Neural cell (in vitro differentiated cells): ENCODE measurements at regions not wholly inside any gene's neighbourhood (a gene's known extent, or its start where the extent isn't known, plus 50 kb on each side); places are given as distances from the start of the nearest gene placed in this dataset.

Experiments used
- EP300 ChIP-seq: fragments of 450-650 bp; conservative IDR thresholded peaks from 2 replicates; pipeline ENCODE4 v1.6.1; 2014; ENCODE audit warnings: antibody characterized with exemption, mild to moderate bottlenecking, moderate library complexity; ENCODE audit not compliant: poor library complexity, severe bottlenecking
- EZH2 ChIP-seq: fragments of 200-600, 300-800 bp; shearing (Covaris generic), sonication (generic); IDR thresholded peaks from 2 replicates; pipeline ENCODE4 v1.6.1; 2014; ENCODE audit warnings: antibody characterized with exemption, low read length, borderline replicate concordance, mild to moderate bottlenecking; ENCODE audit not compliant: insufficient read depth, poor library complexity, severe bottlenecking
- MXI1 ChIP-seq: fragments of 450-650 bp; conservative IDR thresholded peaks from 2 replicates; pipeline ENCODE4 v1.6.1; 2014; ENCODE audit warnings: antibody characterized with exemption, mild to moderate bottlenecking; ENCODE audit not compliant: poor library complexity, severe bottlenecking
- POLR2AphosphoS5 ChIP-seq: IDR thresholded peaks from 2 replicates; pipeline ENCODE4 v1.6.1; 2012
- RAD21 ChIP-seq: fragments of 450-650 bp; conservative IDR thresholded peaks from 2 replicates; pipeline ENCODE4 v1.6.1; 2014; ENCODE audit warnings: antibody characterized with exemption, mild to moderate bottlenecking, moderate library complexity
- SMC3 ChIP-seq: fragments of 450-650 bp; conservative IDR thresholded peaks from 2 replicates; pipeline ENCODE4 v1.6.1; 2014; ENCODE audit warnings: antibody characterized with exemption, mild to moderate bottlenecking, moderate library complexity; ENCODE audit not compliant: poor library complexity
- TAF1 ChIP-seq: IDR thresholded peaks from 2 replicates; pipeline ENCODE4 v1.6.1; 2012; ENCODE audit warnings: low read depth
- TF ChIP-seq, protein P1 (sequence below): fragments of 450-650 bp; IDR thresholded peaks from 2 replicates; pipeline ENCODE4 v1.5.1; 2014; ENCODE audit warnings: antibody characterized with exemption, mild to moderate bottlenecking, moderate library complexity; ENCODE audit not compliant: poor library complexity, severe bottlenecking
- TF ChIP-seq, protein P2 (sequence below): IDR thresholded peaks from 2 replicates; pipeline ENCODE4 v1.6.1; 2012; ENCODE audit warnings: borderline replicate concordance

DNA sequence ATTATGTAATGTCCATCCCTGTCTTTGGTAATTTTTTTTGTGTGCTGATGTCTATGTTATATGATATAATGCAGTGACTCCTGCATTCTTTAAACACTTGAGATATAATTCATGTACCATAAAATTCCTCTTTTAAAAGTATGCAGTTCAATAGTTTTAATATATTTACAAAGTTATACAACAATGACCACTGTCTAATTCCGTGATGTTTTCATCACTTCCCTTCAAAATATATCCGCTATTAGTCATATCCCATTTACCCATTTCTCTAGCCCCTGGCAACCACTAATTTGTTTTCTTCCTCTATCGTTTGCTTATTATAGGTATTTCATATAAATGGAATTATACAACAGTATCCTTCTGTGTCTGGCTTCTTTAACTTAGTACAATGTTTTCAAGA, 64.9 kb upstream of the SUCLG2 start:
- TF ChIP-seq, protein P1, sequence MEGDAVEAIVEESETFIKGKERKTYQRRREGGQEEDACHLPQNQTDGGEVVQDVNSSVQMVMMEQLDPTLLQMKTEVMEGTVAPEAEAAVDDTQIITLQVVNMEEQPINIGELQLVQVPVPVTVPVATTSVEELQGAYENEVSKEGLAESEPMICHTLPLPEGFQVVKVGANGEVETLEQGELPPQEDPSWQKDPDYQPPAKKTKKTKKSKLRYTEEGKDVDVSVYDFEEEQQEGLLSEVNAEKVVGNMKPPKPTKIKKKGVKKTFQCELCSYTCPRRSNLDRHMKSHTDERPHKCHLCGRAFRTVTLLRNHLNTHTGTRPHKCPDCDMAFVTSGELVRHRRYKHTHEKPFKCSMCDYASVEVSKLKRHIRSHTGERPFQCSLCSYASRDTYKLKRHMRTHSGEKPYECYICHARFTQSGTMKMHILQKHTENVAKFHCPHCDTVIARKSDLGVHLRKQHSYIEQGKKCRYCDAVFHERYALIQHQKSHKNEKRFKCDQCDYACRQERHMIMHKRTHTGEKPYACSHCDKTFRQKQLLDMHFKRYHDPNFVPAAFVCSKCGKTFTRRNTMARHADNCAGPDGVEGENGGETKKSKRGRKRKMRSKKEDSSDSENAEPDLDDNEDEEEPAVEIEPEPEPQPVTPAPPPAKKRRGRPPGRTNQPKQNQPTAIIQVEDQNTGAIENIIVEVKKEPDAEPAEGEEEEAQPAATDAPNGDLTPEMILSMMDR, result no peak
- TF ChIP-seq EZH2, result no peak
- TF ChIP-seq RAD21, result no peak
- no peak for TF ChIP-seq POLR2AphosphoS5
- no peak for TF ChIP-seq EP300
- TF ChIP-seq TAF1, result no peak
- no peak for TF ChIP-seq MXI1
- TF ChIP-seq, protein P2, sequence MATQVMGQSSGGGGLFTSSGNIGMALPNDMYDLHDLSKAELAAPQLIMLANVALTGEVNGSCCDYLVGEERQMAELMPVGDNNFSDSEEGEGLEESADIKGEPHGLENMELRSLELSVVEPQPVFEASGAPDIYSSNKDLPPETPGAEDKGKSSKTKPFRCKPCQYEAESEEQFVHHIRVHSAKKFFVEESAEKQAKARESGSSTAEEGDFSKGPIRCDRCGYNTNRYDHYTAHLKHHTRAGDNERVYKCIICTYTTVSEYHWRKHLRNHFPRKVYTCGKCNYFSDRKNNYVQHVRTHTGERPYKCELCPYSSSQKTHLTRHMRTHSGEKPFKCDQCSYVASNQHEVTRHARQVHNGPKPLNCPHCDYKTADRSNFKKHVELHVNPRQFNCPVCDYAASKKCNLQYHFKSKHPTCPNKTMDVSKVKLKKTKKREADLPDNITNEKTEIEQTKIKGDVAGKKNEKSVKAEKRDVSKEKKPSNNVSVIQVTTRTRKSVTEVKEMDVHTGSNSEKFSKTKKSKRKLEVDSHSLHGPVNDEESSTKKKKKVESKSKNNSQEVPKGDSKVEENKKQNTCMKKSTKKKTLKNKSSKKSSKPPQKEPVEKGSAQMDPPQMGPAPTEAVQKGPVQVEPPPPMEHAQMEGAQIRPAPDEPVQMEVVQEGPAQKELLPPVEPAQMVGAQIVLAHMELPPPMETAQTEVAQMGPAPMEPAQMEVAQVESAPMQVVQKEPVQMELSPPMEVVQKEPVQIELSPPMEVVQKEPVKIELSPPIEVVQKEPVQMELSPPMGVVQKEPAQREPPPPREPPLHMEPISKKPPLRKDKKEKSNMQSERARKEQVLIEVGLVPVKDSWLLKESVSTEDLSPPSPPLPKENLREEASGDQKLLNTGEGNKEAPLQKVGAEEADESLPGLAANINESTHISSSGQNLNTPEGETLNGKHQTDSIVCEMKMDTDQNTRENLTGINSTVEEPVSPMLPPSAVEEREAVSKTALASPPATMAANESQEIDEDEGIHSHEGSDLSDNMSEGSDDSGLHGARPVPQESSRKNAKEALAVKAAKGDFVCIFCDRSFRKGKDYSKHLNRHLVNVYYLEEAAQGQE, result no peak
- TF ChIP-seq SMC3, result no peak
